ENCODE measurements at regions not wholly inside any gene's neighbourhood (a gene's known extent, or its start where the extent isn't known, plus 50 kb on each side); places are given as distances from the start of the nearest gene placed in this dataset.

DNA sequence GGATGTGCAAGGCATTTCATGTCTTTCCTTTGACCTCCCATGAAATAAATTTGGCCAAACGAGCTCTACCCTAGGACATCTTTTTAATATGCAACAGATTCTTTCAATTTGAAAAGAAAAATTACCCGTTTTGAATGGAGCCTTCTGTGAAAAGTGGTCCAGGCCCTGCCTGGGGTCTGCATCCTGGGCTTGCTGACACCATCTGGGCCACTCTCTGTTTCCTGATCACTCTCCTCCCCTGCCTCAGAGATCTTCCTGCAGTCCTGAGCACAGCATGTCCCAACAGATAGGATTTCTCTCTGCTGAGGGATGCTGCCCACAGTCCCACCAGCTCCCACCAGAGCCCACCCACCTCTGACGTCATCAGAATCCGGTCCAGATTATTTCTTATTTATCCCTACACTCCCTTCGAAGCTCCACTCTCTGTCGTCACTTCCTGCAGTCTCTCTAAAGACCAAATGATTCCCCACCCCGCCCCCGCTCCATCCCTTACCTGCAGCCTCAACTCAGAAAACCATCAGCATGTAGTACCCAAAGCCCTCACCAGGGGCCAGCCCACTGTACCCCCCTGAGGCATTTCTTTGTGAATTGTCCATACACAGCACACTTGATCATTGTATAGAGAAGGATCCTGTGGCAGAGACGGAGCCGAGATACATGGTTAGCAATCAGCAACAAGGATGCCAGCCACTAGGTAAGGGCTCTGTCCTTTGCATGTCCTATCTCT is 192.1 kb upstream of the MGMT start:
- DNase-seq, result no peak

DNA sequence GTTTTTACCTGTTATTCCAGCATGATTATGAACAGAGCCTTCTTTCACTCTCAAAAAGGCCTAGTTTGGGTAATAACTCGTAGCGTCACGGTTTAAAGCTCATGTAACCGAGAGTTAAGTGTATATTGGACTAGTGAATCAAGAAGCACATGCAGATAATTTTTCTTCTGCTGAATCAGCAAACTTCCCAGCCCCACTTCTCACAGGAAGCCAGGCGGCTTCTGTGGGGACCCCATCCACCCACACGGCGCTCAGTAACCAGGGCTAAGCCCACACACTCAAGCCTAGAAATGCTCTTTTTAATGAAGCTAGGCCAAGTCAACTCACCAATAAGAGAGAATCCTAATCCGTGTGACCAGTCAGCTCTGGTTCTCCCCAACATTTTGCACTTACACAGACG is 191.2 kb upstream of the MGMT start:
- no peak for DNase-seq

DNA sequence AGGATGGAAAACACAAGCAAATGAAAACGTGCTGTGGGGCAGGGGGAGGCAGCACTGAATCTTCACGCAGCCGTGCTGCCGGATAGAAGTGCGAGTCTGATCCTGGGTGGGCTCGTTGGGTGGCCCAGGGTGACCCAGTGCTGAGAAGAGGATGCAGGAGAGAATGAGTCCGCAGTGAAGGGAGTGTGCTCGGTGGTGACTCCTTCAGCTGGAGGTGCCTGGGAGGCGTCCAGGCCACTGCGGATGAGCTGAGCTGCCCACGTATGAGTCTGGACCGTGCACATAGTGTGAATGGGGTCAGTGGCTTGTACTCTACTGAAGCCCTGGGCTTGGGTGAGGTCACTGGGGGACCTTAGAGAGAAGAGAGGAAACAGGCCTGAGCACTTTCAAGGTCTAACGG is 190.0 kb upstream of the MGMT start:
- DNase-seq, result no peak

DNA sequence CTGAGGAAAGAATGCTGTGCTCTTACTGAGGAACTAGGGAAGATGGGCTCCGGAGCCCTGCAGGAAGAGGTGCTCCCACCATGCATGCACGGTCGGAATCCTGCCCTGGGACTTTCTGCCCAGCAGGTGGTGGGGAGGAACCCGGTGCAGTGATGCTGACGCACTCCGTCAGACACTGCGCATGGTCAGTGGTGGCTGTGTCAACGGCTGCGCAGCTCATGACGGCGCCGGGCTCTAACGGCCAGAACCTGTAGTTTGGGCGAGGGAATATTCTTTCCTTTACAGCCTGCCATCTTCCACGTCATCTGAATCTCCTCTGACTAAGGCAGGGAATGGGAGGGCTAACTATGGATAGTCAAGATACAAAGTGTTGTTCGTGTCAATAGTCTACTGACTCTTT is 189.2 kb upstream of the MGMT start:
- no peak for DNase-seq

DNA sequence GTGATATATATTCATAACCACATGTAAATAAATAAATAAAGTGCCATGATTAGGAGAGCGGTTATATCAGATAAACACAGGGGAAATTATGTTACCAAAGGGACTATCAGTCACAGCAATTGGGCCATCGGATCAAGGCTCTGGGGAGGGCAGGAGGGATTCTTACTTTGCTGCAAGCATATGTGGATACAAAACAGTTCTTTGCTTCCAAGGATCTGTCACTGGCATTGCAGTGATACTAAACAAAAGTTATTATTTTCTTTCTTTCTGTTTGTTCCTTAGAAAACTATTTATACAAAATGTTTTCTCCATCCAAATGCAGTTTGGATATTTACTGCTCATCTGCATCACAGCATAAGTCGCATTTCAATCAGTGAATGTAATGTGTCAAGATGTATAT is 188.4 kb upstream of the MGMT start:
- no peak for DNase-seq

DNA sequence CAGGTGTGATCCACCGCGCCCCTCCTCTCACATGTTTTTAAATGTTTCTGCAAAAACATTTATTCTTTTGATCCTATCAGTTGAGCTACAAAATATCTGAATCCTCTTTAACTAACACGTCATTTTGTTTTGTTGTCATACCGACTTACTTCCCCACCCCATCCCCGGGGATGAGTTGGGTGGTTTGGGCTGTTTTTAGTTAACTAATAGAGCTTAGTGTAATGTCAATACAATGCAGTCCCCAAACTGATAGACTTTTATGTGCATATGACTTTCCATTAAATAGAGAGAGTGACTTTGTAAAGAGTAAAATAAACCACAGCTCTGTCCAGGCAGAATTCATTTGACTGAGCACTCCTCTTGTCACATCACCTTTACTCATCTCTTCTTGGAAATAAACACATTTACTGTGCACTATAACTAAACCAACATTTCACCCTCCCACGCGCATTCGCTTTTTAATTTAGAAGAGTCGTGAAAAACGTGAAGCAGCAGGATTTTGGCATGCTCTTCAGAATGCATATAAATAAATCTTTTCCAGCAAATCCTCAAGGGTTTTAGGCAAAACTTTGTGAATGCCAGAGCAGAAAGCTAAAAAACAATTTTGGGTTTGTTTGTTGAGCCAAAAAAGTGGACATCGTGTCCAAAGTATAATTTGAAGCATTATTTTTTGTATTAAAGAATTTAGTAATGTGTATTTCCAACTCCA is 187.4 kb upstream of the MGMT start:
- no peak for DNase-seq

DNA sequence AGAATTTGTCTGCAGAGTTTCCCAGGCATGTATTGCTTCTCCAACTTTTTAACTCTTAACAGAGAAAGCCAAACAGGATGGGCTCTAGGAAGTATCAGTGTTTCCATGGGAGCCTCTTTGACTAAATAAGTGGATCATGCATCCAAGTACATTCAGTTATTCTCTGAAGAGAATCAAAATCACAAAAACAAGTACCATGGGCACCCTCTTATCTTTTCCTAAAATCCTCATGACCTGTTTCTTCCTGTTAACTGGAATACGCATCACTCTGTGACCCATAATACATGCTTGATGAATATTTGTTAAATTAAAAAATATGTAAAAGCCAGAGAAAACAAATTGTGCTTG is 186.9 kb upstream of the MGMT start:
- DNase-seq, result no peak

DNA sequence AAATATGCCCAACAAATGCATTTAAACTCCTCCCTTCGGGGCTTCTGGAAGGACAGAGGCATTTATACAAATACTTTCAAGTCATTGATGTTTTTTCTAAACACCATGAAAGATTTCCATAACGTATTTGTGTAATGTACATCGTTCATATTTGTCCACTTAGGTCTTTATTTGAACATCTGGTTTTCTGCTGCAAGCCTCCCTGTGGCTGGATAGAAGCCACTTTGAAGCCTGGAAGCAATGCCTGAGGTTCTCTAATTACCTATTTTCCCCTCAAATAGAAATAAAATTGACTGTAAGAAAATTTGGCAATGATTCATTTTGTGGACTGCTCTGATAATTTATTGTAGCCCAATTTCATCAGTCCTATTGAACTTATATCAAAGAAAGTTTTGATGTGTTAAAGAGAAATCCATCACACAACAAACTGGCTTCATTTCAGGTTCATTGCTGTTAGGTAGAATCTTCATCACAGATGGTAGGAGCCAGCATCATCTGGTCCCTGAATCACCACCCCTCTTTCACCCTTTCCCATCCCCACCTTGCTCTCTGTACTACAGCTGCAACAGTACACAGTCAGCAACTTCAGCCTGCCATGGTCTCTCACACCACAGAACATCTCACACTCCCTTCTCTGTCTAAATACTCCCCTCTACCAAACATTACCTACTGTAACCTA is 186.0 kb upstream of the MGMT start:
- DNase-seq, result no peak

DNA sequence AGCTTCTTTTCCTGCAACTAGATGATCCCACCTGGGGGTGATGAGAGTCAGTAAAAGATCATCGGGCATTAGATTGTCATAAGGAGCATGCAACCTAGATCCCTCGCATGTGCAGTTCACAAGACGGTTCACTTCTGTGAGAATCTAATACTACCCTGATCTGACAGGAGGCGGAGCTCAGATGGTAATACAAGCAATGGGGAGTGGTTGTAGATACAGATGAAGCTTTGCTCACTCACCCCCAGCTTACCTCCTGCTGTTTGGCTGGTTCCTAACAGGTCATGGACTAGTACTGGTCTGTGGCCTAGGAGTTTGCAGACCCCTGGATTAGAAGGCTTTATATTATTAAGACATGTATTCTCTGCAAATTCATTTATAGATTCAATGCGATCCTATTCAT is 181.6 kb upstream of the MGMT start:
- DNase-seq, result no peak

DNA sequence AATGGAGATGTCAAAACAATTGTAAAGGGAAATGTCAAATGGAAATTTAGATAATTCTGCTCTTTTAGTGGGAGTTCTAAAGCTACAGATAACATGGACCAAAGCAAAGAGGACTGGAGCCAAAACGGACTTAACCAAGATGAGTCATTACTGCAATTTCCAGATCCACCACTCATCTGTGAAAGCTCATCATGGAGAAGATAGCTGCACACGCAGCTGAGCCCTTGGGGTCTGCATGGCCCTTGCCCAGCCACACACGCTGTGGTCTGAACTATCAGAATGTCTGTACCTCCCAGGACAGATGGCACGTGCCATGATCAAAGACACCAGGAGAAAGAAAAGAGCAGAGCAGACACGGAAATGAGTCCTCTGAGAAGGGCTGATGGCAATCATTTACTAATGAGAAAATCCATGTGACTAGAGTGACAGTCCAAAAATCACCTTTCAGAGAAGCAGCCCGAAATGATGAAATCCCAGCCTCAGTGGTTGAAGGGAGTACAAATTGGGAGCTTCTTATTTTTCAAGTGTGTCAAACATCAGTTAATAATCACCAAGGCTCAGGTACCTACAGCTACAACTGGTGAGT is 177.9 kb upstream of the MGMT start:
- DNase-seq, result no peak

DNA sequence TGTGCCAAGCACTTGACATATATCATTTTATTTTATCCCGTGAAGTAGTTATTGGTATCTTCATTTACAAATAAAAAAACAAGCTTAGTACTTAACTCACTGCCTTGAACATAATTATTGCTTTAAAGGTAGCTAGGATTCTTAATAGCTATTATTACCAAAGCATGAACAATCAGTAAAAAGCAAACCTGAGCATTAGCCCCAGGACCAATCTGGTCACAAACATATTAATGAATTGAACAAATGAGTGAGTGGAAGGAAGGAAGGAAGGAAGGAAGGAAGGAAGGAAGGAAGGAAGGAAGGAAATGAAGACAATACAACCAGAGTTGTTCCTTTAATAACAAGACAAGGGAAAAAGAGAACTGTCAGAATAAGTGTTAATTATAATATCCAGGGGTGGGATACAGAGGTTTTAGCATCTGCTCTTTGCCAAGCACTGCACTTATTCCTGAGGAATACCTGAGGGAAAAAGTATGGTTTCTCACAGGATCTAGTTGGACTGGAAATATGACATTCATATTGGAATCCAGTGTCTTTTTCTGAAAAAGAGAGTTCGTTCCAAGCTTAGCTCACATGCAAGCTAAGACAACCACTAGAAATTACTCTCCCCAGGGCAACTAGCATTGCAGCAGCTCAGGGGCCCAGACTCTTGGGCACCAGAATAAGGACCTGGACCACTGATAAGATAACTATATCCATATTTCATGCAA is 172.9 kb upstream of the MGMT start:
- DNase-seq, result no peak

DNA sequence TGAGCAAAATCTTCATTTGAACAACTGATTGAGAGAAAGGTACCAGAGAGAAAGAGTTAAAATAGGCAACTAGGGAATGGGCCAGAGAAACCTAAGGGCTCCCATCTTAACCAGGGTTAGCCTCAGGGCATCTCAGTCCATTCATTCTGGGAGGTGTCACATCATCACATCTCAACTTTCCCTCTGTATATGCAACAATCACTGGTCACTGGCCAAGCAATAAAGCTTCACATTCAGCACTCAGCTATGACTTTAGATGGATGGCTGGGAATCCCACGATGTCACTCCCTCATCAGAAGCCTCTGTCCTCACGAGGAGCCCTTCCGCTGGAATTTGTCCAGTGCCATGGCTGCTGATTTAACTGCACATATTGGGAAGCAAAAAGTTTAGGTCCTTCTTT is 172.1 kb upstream of the MGMT start:
- DNase-seq, result no peak

DNA sequence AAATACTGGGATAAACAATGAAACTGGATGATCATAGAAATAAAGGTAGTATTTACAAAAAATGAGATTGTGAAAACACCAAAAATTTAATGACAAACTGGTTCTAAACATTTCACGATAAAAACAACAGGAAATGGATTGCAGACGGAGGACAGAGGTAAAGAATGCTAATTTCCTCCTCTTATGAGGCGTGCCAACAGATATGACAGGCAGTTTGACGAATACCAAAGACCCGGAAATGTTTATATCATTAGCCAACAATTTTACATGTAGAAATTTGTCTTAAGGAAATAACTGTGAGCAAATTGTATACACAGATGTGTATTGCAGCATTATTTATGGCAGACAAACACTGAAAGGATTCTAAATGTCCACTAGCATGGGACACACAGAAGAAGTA is 162.0 kb upstream of the MGMT start:
- DNase-seq, result no peak

DNA sequence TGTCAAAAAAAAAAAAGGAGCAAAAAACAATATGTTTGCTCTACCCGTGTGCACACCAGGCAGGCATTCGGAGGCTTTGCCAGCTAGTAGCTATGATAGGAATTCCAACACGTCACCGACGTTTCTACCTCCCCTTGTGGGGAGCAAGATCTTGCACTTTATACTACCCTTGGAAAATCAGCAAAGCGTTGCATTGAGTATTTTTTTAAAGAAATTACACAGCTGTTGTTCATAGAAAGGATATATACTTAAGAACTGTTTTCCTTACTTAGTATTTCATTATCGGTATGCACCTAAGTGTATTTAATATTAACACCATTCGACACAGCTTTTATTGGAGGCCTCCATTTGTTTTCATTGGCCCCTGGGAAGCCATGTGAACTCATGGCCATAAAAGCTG is 159.9 kb upstream of the MGMT start:
- DNase-seq, result no peak

DNA sequence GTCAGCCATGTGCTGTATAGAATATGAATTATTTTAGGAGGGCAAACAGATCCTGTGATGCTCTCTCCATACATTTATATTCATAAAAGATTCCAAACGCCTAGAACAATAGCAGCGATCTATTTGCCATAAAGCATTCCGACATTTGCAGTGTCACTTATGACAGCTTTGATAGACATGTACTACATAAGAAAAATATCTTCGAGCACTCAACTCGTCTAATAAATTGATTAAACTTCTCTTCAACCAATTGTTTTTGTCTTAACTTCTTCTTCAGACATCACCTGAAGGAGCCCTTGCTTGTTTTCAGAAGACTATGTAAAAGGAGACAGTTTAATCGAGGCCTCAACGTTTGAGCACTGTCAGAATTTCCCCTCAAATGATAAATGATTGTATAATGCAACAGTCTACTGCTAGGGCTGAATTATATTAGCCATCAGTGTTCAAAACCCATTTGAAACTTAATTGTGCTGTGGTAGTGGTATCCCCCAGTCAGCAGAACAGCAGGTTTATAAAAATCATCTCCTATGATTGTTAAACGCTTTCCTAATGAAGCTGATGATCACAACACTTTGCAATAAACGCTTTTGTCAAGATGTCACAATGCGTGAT is 158.0 kb upstream of the MGMT start:
- no peak for DNase-seq

DNA sequence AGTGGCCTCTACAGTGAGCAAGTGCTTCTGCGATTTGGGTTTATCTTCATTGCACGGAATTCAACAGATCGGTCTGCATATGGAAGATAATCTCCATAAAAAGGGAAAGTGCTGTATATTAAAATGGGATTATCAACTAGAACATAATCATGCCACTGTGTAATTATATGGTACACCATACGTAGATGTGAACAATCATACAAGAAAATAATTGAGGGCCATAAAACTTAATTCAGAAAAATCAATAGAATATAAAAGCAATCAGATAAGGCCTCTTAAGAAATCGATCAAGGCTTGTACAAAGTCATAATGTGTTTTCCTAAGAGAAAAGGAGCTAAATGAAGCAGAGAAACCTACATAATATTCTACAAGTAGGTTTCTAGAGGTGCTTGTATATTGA is 157.5 kb upstream of the MGMT start:
- DNase-seq, result no peak

DNA sequence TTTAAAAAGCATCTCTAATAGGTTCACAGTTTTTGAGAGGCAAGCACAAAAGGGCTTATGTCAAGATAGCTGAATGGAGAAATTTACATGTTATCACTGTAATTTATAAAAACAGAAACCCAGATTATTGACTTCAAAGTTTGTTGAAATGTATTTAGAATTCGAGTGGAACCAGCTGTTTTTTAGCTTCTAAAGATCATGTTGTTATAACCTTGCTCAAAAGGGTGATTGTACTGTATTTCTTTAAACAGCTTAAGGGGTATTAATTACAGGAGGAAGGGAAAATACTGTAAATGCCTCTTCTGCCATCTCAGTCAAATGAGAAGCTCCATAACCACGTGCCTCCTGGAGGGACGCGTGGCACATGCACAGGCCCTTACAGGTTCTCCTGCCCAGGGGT is 156.2 kb upstream of the MGMT start:
- DNase-seq, result no peak

DNA sequence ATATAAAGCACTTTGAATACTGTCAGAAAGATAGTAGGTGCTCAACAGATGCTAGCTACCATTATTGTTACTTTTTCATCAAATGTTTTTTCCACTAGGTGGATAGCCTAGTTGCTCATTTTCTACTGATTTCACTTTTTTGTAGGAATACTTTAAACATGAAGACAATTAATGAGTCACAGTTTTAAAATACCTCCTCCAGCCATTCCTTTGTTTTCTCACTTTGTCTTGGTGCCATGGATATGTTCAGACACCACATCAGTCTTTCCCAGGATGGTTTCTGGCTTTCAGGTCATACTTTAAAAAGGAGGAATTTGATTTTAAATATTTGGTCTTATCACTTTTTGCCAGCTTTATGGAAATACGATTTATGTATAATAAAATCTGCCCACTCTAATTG is 147.1 kb upstream of the MGMT start:
- DNase-seq, result no peak

DNA sequence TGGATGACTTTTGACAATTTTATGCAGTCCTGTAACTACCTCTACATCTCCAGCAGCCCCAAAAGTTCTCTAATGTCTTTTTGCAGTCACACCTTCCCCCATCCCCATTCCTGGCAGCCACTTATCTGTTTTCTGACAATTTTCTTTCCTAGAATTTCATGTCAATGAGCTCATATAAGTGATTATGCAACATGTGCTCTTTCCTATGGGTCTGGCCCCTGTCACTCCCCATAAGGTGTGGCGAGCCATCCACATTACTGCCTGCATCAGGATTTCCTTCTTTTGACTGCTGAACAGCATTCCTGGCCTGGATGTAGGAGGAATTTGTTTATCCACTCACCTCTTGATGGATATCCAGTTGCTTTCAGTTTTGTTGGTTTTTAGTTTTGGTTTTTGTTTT is 146.7 kb upstream of the MGMT start:
- DNase-seq, result no peak

DNA sequence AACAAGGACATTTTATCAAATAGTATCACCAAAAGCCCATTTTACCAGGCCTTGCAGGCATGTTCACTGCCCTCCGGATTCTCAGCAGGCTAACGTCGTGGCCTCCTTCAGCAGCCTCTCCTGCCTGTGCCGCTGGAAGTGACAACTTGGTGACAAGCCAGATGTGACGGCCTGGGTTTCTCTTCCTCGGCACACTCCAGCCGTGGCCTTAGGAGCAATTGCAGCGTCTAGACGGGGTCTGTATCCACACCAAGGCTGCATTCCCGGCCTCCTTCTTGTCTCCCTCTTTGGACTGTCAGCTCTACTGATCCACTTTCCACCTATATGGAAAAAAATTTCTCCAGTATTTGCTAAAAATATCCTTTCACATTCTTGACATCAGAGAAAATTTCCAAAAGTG is 145.3 kb upstream of the MGMT start:
- no peak for DNase-seq

DNA sequence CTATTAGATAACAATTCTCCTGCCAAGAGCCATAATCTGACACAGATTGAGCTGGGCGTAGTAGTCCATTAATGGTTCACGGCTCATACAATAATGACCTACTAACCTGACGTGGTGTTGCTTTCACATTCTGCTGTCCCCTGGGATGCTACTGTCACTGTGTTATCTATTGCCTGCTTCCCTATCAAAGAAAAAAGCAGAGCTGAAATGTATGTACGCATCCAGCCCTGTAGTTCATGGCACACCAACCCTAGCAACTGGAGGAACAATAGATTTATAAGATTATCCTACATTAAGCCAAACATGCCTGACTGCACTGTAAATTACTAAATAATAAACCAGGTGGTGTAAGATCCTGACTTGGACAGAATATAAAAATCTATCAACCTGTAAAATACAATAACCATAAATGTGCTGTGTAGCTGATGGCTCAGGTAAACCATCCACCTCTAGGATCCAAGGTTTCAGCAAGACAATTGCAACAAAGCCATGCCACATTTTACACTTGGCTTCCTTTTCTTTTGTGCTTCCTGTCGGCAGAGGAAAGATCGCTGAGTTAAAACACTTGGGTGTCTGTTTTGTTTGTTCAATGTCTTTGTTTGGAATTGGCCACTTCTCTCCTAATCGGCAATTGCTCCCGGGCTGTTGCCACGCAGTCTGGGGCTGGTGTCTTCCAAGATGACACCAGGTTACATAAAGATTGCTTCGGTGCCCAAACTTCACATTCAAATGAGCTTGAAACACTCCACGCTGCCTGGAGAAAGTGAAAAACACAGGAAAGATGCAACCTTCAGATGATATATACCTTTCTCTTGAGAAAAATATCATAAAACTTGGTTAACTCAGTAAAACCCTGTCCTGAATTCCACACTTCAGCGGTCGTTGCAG is 143.9 kb upstream of the MGMT start:
- no peak for DNase-seq

DNA sequence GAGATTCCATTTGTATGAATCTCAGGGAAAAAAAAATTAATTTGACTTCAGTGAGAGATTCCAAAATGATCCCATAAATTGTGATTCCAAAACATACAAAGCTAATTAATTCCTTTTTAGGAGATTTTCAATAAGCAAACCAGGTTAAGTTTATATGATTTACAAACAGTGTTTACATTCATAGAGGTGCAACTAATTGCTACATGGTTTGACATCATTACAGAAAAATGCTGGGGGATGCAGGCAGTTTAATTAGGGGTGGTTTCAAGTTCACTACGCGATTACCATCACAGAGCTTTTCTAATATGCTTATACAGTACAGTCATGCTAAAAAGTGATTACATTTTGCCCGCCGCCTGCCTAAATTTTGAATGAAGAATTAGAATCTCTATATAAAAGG is 143.2 kb upstream of the MGMT start:
- DNase-seq, result no peak

Measured in NCI-H226 (cell line).